ENCODE measurements at regions not wholly inside any gene's neighbourhood (a gene's known extent, or its start where the extent isn't known, plus 50 kb on each side); places are given as distances from the start of the nearest gene placed in this dataset.

DNA sequence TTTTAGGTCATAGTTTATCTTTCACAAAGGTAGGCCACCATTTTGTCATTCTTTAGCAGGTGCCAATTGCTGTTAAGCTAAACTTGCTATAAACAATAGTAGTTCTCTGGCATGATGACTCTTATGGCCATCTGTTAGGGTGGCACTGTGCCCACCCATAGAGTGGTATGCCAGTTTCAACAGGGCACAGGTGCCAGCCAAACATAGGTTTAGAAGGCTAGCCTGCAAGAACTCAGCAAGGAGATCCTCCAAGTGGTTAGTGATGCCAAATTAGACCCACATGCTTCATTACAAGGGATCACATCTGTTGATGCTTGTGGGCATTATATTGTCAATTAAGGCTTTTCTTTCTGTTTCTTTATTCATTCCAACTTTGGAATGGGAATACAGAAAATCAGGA is 204.5 kb downstream of the FMR1NB start:
- ATAC-seq = no peak

DNA sequence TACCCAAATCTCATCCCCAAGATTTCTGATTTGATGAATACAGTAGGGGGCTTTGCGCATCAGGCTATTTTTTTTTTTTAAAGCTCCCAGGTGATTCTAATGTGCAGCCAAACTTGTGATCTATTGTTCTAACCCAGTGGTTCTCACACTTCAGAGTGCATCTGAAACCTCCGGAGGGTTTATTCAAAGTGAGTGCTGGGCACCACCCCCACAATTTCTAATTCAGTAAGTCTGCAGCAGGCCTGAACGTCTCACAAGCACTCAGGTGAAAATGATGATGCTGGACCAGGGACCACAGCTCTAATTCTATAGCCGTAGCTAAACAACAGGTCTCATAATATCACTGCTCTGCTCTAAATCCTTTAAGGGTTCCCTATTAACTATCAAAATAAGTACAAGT is 211.4 kb downstream of the FMR1NB start:
- no peak overlapping the region for H3K4me2 ChIP-seq (ENCODE audit: low read length)
- no peaks in the 10 kb centered on the region for H3K36me3 ChIP-seq (ENCODE audit: low read depth, low read length)
- no peak for ATAC-seq
- CTCF ChIA-PET = no interaction called here
- DNase-seq = no peak
- no peak overlapping the region for H3K4me3 ChIP-seq (ENCODE audit: low read length)
- TF ChIP-seq, protein P1, sequence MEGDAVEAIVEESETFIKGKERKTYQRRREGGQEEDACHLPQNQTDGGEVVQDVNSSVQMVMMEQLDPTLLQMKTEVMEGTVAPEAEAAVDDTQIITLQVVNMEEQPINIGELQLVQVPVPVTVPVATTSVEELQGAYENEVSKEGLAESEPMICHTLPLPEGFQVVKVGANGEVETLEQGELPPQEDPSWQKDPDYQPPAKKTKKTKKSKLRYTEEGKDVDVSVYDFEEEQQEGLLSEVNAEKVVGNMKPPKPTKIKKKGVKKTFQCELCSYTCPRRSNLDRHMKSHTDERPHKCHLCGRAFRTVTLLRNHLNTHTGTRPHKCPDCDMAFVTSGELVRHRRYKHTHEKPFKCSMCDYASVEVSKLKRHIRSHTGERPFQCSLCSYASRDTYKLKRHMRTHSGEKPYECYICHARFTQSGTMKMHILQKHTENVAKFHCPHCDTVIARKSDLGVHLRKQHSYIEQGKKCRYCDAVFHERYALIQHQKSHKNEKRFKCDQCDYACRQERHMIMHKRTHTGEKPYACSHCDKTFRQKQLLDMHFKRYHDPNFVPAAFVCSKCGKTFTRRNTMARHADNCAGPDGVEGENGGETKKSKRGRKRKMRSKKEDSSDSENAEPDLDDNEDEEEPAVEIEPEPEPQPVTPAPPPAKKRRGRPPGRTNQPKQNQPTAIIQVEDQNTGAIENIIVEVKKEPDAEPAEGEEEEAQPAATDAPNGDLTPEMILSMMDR (conservative IDR thresholded peaks at IDR 0.05; ENCODE audit: low read depth, low read length) = no peak
- TF ChIP-seq EZH2phosphoT487 (IDR thresholded peaks at IDR 0.05; ENCODE audit: borderline replicate concordance, low read length) (no peak), EZH2 (IDR thresholded peaks at IDR 0.05; ENCODE audit: low read length, unreplicated experiment) (no peak)
- H4K20me1 ChIP-seq (ENCODE audit: low read length) = no peaks in the 10 kb centered on the region
- H2AFZ ChIP-seq (ENCODE audit: low read length) = no peak overlapping the region
- POLR2A ChIA-PET (ENCODE audit: unreplicated experiment) = no interaction called here
- no peaks in the 10 kb centered on the region for H3K9me2 ChIP-seq (replicated peaks; ENCODE audit: low read length)
- no peaks in the 10 kb centered on the region for H3K4me1 ChIP-seq (ENCODE audit: insufficient read depth, low read length)
- H3F3A ChIP-seq (ENCODE audit: low read length, unreplicated experiment) = no peaks in the 10 kb centered on the region
- no peaks in the 10 kb centered on the region for H3K9me3 ChIP-seq (ENCODE audit: low read length)
- intact Hi-C loops (cut with micrococcal nuclease) = no loop called here
- no peak overlapping the region for H3K9ac ChIP-seq (ENCODE audit: low read length)
- H3K27me3 ChIP-seq (ENCODE audit: low read length) = no peaks in the 10 kb centered on the region
- H3K79me2 ChIP-seq (ENCODE audit: low read length) = no peaks in the 10 kb centered on the region
- no peak overlapping the region for H3K27ac ChIP-seq (ENCODE audit: low read length)
- no TSS peak for BruUV-seq (replicated peaks)

More for the DNA sequence above, 204.5 kb downstream of the FMR1NB start:
- no peak overlapping the region for H3K9ac ChIP-seq (ENCODE audit: low read length)
- no peak for DNase-seq
- no peak for TF ChIP-seq EZH2 (IDR thresholded peaks at IDR 0.05; ENCODE audit: low read length, unreplicated experiment)
- TF ChIP-seq, protein P1 (conservative IDR thresholded peaks at IDR 0.05; ENCODE audit: low read depth, low read length) = no peak
- no peak for TF ChIP-seq EZH2phosphoT487 (IDR thresholded peaks at IDR 0.05; ENCODE audit: borderline replicate concordance, low read length)
- H3K4me3 ChIP-seq (ENCODE audit: low read length) = no peak overlapping the region
- H4K20me1 ChIP-seq (ENCODE audit: low read length) = no peaks in the 10 kb centered on the region
- H2AFZ ChIP-seq (ENCODE audit: low read length) = no peak overlapping the region
- H3K27me3 ChIP-seq (ENCODE audit: low read length) = no peaks in the 10 kb centered on the region
- no peak overlapping the region for H3K4me2 ChIP-seq (ENCODE audit: low read length)
- CTCF ChIA-PET = no interaction called here
- no peaks in the 10 kb centered on the region for H3K9me2 ChIP-seq (replicated peaks; ENCODE audit: low read length)
- H3K36me3 ChIP-seq (ENCODE audit: low read depth, low read length) = no peaks in the 10 kb centered on the region
- intact Hi-C loops (cut with micrococcal nuclease) = no loop called here
- H3F3A ChIP-seq (ENCODE audit: low read length, unreplicated experiment) = no peaks in the 10 kb centered on the region
- H3K27ac ChIP-seq (ENCODE audit: low read length) = no peak overlapping the region
- POLR2A ChIA-PET (ENCODE audit: unreplicated experiment) = no interaction called here
- no peaks in the 10 kb centered on the region for H3K4me1 ChIP-seq (ENCODE audit: insufficient read depth, low read length)
- H3K79me2 ChIP-seq (ENCODE audit: low read length) = no peaks in the 10 kb centered on the region
- H3K9me3 ChIP-seq (ENCODE audit: low read length) = no peaks in the 10 kb centered on the region
- BruUV-seq (replicated peaks) = no TSS peak

DNA sequence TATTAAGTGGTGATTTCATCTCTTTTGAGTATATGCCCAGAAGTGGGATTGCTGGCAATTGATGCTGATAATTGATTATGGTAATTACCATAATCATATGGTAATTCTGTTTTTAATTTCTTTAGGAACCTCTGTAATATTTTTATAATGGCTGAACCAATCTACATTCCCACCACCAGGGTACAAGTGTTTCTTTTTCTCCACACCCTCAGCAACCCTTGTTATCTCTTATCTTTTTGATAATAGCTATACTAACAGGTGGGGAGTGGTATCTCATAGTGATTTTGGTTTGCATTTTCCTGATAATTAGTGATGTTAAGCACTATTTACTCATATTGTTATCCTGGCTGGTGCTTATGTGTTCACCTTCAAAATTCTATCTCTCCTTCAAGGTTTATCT is 212.6 kb downstream of the FMR1NB start:
- no peaks in the 10 kb centered on the region for H3F3A ChIP-seq (ENCODE audit: low read length, unreplicated experiment)
- no peak overlapping the region for H2AFZ ChIP-seq (ENCODE audit: low read length)
- ATAC-seq (no peak), DNase-seq (no peak)
- no TSS peak for BruUV-seq (replicated peaks)
- H3K36me3 ChIP-seq (ENCODE audit: low read depth, low read length) = no peaks in the 10 kb centered on the region
- ChIA-PET CTCF (no interaction called here), POLR2A (ENCODE audit: unreplicated experiment) (no interaction called here)
- no peaks in the 10 kb centered on the region for H4K20me1 ChIP-seq (ENCODE audit: low read length)
- no peak overlapping the region for H3K27ac ChIP-seq (ENCODE audit: low read length)
- no peak overlapping the region for H3K4me3 ChIP-seq (ENCODE audit: low read length)
- no peaks in the 10 kb centered on the region for H3K4me1 ChIP-seq (ENCODE audit: insufficient read depth, low read length)
- H3K4me2 ChIP-seq (ENCODE audit: low read length) = no peak overlapping the region
- H3K27me3 ChIP-seq (ENCODE audit: low read length) = no peaks in the 10 kb centered on the region
- no peaks in the 10 kb centered on the region for H3K9me3 ChIP-seq (ENCODE audit: low read length)
- H3K9ac ChIP-seq (ENCODE audit: low read length) = no peak overlapping the region
- intact Hi-C loops (cut with micrococcal nuclease) = no loop called here
- no peaks in the 10 kb centered on the region for H3K9me2 ChIP-seq (replicated peaks; ENCODE audit: low read length)
- TF ChIP-seq EZH2phosphoT487 (IDR thresholded peaks at IDR 0.05; ENCODE audit: borderline replicate concordance, low read length) = no peak
- TF ChIP-seq EZH2 (IDR thresholded peaks at IDR 0.05; ENCODE audit: low read length, unreplicated experiment) = no peak
- H3K79me2 ChIP-seq (ENCODE audit: low read length) = no peaks in the 10 kb centered on the region

Data from PC-3 (cell line).